ENCODE measurements at regions not wholly inside any gene's neighbourhood (a gene's known extent, or its start where the extent isn't known, plus 50 kb on each side); places are given as distances from the start of the nearest gene placed in this dataset.

DNA sequence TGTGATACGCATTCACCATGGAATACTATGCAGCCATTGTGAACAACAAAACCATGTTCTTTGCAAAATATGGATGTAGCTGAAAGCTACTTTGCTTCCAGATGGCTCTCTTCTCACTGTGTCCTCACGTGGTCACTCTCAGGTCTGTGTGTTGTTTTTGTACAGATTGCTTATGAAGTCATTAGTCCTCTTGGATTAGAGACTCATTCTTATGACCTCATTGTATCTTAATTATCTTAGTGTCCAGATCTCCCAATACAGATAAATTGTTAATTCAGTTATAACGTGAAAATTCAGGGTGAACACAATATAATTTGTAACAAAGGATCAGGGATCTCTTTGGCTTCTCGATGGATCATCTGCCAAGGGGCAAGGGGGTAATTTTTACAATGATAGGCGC is 100.4 kb upstream of the TOP3B start:
- peaks cover 9% of the 10 kb centered on the region for H3K27me3 Mint-ChIP-seq (ENCODE audit: unreplicated experiment)
- no peak for DNase-seq
- TF ChIP-seq, protein P1, sequence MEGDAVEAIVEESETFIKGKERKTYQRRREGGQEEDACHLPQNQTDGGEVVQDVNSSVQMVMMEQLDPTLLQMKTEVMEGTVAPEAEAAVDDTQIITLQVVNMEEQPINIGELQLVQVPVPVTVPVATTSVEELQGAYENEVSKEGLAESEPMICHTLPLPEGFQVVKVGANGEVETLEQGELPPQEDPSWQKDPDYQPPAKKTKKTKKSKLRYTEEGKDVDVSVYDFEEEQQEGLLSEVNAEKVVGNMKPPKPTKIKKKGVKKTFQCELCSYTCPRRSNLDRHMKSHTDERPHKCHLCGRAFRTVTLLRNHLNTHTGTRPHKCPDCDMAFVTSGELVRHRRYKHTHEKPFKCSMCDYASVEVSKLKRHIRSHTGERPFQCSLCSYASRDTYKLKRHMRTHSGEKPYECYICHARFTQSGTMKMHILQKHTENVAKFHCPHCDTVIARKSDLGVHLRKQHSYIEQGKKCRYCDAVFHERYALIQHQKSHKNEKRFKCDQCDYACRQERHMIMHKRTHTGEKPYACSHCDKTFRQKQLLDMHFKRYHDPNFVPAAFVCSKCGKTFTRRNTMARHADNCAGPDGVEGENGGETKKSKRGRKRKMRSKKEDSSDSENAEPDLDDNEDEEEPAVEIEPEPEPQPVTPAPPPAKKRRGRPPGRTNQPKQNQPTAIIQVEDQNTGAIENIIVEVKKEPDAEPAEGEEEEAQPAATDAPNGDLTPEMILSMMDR (IDR thresholded peaks at IDR 0.05; ENCODE audit: partially characterized antibody, unreplicated experiment), result no peak
- H3K4me1 Mint-ChIP-seq (ENCODE audit: low read depth, unreplicated experiment), result peaks cover 8% of the 10 kb centered on the region
- H3K9me3 Mint-ChIP-seq (ENCODE audit: unreplicated experiment), result peaks cover 7% of the 10 kb centered on the region
- peaks cover 7% of the 10 kb centered on the region for H3K36me3 Mint-ChIP-seq (ENCODE audit: unreplicated experiment)
- no peak overlapping the region for H3K4me3 Mint-ChIP-seq (ENCODE audit: unreplicated experiment)
- no peak overlapping the region for H3K27ac Mint-ChIP-seq (ENCODE audit: unreplicated experiment)

DNA sequence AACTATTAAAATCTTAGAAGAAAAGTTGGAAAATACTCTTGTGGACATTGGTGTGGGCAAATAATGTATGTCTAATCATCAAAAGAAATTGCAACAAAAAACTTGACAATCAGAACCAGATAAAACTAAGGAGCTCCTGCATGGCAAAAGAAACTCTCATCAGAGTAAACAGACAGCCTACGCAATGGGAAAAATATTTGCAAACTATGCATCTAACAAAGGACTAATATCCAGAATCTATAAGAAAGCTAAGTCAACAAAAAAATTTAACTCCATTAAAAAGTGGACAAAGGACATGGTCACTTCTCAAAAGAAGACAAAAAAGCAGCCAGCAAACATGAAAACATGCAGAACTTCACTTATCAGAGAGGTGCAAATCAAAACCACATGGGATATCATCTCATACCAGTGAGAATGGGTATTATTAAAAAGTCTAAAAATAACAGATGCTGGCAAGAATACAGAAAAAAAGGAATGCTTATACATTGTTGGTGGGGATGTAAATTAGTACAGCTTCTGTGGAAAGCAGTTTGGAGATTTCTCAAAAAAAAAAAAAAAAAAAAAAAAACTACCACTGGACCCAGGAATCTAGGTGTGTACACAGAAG is 99.7 kb upstream of the TOP3B start:
- Mint-ChIP-seq H3K4me3 (ENCODE audit: unreplicated experiment) (no peak overlapping the region), H3K9me3 (ENCODE audit: unreplicated experiment) (peaks cover 7% of the 10 kb centered on the region), H3K4me1 (ENCODE audit: low read depth, unreplicated experiment) (peaks cover 8% of the 10 kb centered on the region), H3K27ac (ENCODE audit: unreplicated experiment) (no peak overlapping the region), H3K27me3 (ENCODE audit: unreplicated experiment) (peaks cover 9% of the 10 kb centered on the region), H3K36me3 (ENCODE audit: unreplicated experiment) (peaks cover 7% of the 10 kb centered on the region)
- TF ChIP-seq, protein P1 (IDR thresholded peaks at IDR 0.05; ENCODE audit: partially characterized antibody, unreplicated experiment), result no peak
- no peak for DNase-seq

DNA sequence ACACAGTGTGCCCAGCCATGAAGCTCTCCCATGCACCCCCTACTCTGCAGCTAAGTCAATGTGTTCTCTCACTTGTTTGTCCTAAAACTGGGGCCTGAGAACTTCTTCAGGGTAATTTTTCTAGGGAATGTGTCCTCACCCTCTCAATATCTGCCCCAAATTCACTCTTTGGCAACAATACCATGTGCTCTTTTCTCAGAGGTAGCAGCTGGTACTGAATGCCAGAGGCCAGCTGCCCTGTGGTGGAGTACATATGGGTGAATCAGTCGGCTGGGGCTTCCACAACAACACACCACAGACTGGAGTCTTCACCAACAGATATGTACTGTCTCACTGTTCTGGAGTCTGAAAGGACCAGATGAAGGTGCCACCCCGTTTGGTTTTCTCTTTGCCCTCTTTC is 97.7 kb upstream of the TOP3B start:
- Mint-ChIP-seq H3K27me3 (ENCODE audit: unreplicated experiment) (peaks cover 9% of the 10 kb centered on the region), H3K36me3 (ENCODE audit: unreplicated experiment) (peaks cover 7% of the 10 kb centered on the region), H3K9me3 (ENCODE audit: unreplicated experiment) (peaks cover 5% of the 10 kb centered on the region), H3K4me1 (ENCODE audit: low read depth, unreplicated experiment) (peaks cover 8% of the 10 kb centered on the region), H3K4me3 (ENCODE audit: unreplicated experiment) (no peak overlapping the region), H3K27ac (ENCODE audit: unreplicated experiment) (peak overlapping the region; percentile 76)
- TF ChIP-seq, protein P1 (IDR thresholded peaks at IDR 0.05; ENCODE audit: partially characterized antibody, unreplicated experiment), result no peak
- no peak for DNase-seq

DNA sequence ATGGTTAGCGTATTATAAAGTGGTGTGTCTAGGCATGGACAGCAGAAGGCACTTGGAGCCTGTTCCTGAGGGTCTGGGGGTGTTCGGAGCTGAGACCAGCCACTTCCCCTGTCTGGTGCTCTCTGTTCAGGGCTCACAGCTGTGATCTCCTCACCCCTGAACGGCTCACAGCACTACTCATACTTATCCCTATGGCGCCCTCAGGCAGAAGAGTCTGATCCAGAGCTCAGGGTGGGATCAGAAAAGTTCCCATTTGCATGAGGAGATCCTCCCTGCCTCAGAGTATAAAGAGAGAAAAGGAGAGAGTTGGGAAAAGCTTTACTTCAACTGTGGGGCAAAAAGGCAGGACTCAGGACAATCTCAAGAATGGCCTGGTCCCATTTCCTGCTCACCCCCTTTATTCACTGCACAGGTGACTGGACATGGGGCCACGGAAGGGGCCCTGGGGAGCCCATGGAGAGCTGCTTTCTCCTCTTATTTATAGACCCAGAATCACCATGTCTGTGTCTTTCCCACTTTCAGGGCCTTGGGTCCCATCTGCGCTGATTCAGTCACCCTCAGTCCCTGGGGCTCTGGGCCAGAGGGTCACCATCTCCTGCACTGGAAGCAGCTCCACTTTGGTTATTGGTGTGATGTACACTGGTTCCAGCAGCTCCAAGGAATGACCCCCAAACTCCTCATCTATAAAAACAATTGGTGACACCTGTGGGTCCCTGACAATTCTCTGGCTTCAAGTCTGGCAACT is 97.0 kb upstream of the TOP3B start:
- peak overlapping the region; percentile 64 for H3K27ac Mint-ChIP-seq (ENCODE audit: unreplicated experiment)
- peaks cover 7% of the 10 kb centered on the region for H3K36me3 Mint-ChIP-seq (ENCODE audit: unreplicated experiment)
- no peak overlapping the region for H3K4me3 Mint-ChIP-seq (ENCODE audit: unreplicated experiment)
- peaks cover 5% of the 10 kb centered on the region for H3K9me3 Mint-ChIP-seq (ENCODE audit: unreplicated experiment)
- no peak for DNase-seq
- peaks cover 8% of the 10 kb centered on the region for H3K4me1 Mint-ChIP-seq (ENCODE audit: low read depth, unreplicated experiment)
- TF ChIP-seq, protein P1 (IDR thresholded peaks at IDR 0.05; ENCODE audit: partially characterized antibody, unreplicated experiment), result no peak
- H3K27me3 Mint-ChIP-seq (ENCODE audit: unreplicated experiment), result peaks cover 9% of the 10 kb centered on the region

DNA sequence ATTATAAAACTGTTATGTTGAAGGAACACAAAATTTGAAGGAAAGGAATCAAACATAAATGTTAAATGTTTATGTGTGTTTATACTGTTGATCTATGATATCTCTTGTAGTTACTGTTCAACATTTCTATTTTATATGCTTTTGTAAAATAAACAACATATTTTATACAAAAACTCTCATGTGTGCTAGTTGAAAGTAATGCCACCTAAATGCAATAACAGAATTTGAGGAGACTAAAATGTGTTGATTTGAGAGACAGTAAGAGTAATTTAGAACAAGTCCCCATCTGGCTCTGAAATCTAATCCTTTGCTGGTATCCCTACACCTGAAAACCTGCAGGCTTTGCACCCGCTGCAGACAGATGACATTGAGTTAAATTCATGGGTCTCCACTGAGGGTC is 95.7 kb upstream of the TOP3B start:
- H3K9me3 Mint-ChIP-seq (ENCODE audit: unreplicated experiment), result peaks cover 5% of the 10 kb centered on the region
- H3K4me1 Mint-ChIP-seq (ENCODE audit: low read depth, unreplicated experiment), result peaks cover 10% of the 10 kb centered on the region
- H3K36me3 Mint-ChIP-seq (ENCODE audit: unreplicated experiment), result no peaks in the 10 kb centered on the region
- H3K27me3 Mint-ChIP-seq (ENCODE audit: unreplicated experiment), result peaks cover 3% of the 10 kb centered on the region
- DNase-seq, result no peak
- no peak overlapping the region for H3K27ac Mint-ChIP-seq (ENCODE audit: unreplicated experiment)
- no peak overlapping the region for H3K4me3 Mint-ChIP-seq (ENCODE audit: unreplicated experiment)
- TF ChIP-seq, protein P1 (IDR thresholded peaks at IDR 0.05; ENCODE audit: partially characterized antibody, unreplicated experiment), result no peak

All from glutamatergic neuron (in vitro differentiated cells).